ENCODE measurements at regions not wholly inside any gene's neighbourhood (a gene's known extent, or its start where the extent isn't known, plus 50 kb on each side); places are given as distances from the start of the nearest gene placed in this dataset.

DNA sequence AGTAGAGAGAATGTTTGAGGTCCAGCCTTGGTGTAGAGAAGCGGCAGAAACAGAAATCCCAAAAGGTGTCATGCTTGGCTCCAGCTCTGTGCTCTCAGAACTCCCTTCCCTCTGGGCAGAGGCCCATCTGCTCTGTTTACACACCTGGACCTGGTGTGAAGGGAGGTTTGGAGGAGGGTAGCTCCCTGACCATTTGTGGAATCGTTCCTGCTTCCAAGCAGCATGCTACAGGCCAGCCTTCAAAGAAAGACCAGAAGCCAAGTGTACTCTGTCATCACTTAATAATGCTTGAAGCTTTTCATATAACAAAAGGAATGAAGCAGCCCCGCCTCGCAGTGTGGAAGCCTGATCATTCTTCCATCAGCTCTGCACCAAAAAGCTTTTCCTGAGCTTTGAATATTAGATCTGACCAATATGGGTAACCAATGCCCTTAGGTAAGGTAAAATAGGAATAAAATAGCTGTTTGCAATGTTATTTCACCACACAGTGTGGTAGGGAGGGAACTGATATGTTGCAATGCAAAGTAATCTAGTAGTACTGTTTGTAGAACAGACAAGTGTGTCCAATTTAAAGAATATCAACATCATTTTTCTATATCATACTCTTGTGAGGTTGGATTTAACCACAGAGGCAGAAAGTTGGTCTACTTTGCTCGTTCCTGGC, 63.3 kb downstream of the ZIC5 start:
- TF ChIP-seq, protein P1, sequence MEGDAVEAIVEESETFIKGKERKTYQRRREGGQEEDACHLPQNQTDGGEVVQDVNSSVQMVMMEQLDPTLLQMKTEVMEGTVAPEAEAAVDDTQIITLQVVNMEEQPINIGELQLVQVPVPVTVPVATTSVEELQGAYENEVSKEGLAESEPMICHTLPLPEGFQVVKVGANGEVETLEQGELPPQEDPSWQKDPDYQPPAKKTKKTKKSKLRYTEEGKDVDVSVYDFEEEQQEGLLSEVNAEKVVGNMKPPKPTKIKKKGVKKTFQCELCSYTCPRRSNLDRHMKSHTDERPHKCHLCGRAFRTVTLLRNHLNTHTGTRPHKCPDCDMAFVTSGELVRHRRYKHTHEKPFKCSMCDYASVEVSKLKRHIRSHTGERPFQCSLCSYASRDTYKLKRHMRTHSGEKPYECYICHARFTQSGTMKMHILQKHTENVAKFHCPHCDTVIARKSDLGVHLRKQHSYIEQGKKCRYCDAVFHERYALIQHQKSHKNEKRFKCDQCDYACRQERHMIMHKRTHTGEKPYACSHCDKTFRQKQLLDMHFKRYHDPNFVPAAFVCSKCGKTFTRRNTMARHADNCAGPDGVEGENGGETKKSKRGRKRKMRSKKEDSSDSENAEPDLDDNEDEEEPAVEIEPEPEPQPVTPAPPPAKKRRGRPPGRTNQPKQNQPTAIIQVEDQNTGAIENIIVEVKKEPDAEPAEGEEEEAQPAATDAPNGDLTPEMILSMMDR (IDR thresholded peaks at IDR 0.05; ENCODE audit: poor library complexity), result no peak
- TF ChIP-seq EZH2phosphoT487 (IDR thresholded peaks at IDR 0.05; ENCODE audit: low read depth, severe bottlenecking, unreplicated experiment), result no peak
- TF ChIP-seq EZH2 (IDR thresholded peaks at IDR 0.05; ENCODE audit: borderline replicate concordance), result no peak

Data from hepatocyte (in vitro differentiated cells).